ENCODE measurements at regions not wholly inside any gene's neighbourhood (a gene's known extent, or its start where the extent isn't known, plus 50 kb on each side); places are given as distances from the start of the nearest gene placed in this dataset.
"Not testable (repeated sequence)": the region's sequence is repeated elsewhere in the genome, so short reads cannot be mapped to it uniquely, and the experiment has no call there.

DNA sequence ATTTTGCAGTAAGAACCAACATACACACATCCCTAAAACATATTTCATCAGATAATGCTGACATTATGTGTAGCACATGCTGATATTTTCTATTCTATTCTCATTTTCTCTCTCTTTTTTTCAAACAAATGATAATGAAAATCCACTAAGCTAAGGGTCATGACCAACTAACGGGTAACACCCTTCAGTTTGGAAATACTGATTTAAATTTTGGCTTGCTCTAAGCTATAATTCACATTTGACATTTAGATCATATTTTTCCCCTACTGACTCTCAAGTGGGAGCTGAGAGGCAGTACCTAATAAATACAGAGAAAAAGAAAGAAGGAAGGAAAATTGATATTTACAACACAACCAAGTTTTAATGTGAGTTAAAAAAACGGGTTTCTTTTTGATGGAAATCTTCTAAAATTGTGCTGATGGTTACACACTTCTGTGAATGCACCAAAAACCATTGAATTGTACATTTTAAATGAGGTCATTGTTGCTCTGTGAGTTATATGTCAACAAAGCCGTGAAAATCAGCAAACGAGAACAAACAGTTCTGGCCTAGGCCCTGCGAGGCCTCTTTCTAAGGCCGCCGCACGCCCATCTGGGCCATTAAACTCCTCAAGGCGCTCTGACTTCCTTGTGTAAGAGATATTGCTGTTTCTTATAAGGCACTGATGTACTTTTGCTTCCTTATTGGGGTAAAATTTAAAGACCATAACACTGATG, 124.2 kb downstream of the GALR1 start:
- peak; percentile 25 for DNase-seq

DNA sequence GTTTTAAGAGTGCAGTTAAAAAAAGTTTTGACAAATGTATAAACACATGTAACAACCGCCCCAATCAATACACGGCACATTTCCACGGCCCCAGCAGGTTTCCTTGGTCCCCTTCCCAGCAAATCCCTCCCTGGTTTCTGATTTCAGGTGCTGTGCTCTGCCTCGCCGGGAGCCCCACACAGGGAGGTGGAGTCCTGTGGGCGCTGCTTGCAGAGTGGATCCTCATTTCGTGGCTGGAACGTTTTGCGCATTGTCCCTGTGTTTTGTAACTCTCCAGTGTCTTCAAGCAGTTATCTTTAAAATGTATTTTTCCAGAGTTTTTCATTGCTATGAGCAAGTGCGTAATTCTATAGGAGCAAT, 124.8 kb downstream of the GALR1 start:
- no peak for DNase-seq

DNA sequence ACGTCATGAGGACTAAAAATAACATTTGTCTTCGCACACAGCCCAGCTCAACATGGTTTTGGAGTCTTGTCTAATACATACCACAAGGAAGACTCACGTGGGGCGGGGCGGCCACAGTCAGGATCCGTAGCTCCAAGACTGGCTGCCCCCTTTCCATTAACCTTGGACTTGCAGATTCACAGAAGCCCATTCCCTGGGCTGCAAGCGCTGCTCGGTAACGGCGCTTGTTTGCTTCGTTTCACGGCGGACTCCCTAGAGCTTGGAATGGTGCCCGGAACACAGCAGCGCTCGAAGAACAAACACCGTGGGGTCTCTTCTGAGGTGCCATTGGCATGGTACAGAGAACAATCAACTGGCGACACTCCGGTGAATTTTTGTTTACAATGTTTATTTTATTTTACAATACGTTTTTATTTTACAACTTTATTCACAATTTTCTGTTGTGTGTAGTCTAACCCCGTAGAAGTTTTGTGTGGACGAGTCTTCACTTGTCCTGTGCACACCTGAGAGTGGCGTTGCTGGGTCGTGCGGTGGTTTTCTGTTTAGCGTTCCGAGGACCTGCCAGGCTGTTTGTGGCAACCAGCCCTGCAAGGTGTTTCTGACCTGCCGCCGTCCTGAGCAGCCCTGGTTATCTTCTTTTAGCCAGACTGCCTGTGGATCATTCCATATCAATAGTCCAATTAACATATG, 126.5 kb downstream of the GALR1 start:
- DNase-seq = peak; percentile 74

DNA sequence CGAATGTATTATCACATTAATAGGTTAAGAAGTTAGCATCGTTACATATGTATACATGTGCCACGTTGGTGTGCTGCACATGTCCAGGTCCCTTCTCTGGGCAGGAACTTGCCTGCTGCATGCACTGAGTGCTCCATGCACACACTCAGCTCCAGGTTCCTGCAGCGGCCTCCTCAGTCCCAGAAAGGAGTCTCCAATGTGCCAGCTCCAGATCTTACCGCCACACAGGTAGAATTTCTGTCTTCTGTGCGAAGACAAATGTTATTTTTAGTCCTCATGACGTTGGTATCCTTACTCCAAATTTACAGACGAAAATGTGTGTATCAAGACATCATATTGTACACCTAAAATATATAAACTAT, 127.1 kb downstream of the GALR1 start:
- DNase-seq = no peak

DNA sequence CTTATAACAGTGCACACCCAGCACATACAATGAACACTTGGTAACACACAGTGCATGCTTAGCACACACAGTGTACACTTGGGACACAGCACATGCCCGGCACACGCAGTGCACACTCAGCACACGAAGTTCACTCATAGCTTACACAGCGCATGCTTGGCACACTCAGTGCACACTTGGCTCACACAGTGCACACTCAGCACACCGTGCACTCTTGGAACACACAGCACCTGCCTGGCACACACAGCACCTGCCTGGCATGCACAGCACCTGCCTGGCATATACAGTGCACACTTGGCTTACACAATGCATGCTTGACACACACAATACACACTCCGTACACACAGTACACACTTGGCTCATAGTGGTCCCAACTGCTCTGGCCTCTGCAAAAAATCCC, 128.2 kb downstream of the GALR1 start:
- no peak for DNase-seq

DNA sequence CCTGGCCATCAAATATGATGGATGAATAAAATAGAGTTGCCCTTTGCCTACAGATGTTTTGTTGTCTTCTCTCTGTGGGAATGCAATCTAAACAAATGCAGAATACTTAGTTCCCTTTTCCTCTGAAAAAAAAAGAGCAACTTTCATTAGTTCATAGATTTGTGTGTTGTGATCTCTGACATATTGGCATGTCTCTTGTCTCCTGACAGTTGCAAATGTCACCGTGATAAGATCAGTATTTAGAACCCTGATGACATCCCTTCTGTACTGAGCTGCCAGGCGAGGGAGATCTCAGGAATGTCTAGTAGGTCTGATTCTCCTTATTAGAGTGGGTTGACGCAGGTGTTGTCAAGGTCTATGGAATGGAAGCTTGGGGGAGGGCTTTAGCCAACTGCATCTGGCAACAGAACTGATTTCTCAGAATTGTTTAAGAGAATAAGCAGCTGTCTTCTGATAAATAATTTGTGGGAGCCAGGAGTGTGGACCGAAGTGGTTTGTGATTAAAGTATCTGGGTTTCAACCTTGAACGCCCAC, 130.4 kb downstream of the GALR1 start:
- DNase-seq = no peak

DNA sequence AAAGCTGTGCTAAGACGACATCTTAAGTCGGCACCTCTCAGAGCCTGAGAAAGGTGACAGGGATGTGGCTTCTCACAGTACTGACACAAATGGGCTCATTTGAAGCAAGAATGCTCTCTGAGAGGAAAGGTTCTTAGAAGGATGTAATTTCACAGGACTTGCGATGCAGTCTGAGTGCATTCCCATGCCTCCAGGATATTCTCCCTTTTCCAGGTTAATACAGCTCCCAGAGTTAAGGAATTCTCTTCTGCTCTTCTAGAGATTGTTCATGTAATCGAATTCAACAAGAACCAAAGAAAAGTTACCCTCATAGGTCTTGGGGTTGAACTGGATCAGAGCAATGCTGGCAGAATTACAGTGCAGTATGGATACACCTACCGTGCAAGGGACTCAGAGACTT, 131.0 kb downstream of the GALR1 start:
- no peak for DNase-seq

DNA sequence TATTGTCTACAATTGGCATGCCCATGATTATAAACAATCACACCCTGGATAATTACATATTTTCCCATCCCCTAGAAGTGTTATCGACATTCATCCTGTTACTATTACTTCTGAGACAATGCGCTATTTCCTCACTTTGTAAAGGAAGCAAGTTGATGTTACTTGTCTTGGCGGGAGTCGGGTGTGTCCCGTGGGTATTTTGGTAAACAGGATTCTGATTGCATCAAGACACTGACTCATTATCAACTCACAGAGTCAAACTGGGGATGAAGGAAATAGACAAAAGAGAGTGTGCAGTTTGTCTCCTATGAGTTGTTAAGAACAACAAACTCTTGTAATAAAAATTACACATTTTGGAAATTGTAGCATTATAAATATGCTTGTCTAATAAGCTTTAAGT, 142.7 kb downstream of the GALR1 start:
- no peak for DNase-seq

DNA sequence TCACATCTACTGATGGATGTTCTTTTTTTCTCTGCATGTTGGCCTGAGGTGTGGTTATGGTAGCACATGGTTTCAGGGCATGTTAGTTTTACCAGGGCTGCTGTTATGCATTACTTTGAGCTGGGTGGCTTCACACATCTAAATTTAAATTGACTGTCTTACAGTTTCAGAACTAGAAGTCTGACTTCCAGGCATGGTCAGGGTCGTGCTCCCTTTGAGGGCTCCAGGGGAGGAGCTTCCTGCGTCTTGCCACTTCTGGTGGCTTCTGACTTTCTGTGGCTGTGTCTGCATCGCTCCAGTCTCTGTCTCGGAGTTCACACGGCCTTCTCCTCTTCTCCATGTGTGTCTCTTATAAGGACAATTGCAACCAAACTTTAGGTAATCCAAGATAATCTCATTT, 143.9 kb downstream of the GALR1 start:
- DNase-seq = no peak

DNA sequence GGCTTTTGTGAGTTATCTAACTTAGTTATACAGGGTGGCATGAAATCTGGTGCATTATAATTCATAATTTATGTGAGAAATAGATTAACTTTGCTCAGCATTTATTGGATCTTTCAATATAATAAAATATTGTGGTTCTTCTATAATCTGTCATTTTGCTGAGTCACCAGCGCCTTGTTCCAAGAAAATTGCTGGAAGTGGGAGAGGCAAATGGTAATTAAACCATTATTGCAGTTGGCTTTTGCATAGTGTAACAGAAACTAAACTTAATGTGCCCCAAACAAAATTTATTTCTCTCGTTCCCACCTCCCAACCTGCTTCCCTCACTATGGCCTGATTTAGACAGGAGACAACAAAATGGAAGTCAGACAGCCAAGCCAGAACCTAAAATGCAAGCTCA, 146.3 kb downstream of the GALR1 start:
- DNase-seq = no peak

DNA sequence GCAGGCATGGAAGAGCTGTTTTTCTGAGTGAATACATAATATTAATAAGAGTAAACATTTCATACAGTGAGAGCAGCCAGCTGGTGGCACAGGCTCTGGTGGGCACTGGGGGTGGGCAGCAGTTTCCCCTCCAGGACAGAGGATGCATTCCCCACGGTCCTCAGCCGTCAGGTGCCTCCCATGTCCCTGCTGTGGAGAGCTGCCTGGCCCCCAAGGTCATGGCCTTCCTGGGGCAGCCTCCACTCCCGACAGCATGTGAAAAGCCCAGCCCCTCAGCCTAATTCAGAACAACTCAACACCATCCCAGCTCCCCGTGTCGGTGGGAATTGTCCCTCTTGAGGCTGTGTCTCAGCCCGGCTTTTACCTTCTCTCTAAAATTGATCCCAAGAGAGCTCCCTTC, 147.4 kb downstream of the GALR1 start:
- DNase-seq = no peak

DNA sequence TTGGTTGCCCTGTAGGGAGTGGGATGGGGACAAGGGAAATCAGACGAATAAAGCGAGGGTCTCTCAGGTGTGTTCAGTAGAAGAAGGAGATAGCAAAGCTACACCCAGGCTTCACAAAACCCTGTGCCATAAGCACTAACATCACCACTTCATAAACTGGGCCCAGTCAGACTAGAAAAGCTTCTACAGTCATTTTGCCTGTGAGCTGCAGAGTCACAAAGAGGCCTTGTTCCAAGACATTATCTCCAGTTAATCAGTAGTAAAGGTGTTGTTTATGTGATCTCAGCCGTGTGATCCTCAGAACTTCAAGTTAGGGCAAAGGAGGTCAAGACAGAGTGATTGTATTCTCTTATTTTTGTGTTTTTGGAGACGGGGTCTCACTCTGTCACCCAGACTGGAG, 148.0 kb downstream of the GALR1 start:
- DNase-seq = no peak

DNA sequence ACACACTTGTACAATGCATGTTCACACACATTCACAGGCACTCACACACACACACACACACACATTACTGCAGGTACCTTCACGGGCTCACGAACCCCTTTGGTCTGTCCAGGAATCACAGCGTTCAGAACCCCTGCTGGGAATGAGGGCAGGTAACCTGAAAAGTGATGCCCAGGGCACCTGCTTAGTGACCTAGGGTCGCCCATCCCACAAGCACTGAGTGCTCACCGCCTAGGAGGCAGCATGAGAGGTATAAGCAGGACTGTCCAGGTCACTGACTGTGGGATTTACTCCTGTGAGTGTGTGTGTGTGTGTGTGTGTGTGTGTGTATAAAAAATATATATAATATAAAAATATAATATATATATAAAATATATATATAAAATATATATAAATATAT, 150.9 kb downstream of the GALR1 start:
- no peak for DNase-seq

DNA sequence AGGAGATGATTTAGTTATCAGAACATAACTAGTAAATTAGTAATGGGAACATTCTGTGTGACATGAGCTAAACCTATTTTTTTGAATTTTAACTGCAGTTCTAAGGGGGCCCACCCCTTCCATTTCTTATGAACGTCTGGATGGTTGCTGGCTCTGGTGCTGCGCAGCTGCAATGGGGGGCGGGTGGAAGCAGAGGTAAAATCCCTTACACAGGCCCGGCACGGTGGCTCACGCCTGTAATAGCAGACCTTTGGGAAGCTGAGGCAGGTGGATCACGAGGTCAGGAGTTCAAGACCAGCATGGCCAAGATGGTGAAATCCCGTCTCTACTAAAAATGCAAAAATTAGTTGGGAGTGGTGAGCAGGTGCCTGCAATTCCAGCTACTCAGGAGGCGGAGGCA, 151.5 kb downstream of the GALR1 start:
- DNase-seq = no peak

DNA sequence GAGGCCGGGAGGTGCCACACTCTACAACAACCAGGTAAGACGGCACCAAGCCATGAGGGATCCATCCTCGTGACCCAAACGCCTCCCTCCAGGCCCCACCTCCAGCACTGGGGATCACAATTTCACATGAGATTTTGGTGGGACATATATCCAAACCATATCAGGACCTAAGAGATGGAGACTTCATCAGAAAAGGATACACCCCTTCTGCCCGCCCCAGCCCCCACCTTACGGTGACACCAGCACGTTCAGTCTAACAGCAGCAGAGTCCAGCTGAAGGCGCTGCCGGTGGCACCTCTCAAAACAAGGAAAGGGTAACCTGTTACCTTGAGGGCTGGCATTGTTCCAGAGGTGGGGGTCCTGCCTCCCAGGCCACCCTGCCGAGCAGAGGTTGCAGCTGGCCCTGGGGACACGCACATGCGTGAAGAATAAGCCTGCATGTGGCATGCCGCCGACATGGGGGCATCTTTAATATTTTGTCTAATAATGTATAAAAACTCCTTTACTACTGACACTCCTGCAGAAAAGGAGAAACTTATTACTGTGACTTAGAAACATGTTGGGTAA, 154.4 kb downstream of the GALR1 start:
- DNase-seq = no peak

DNA sequence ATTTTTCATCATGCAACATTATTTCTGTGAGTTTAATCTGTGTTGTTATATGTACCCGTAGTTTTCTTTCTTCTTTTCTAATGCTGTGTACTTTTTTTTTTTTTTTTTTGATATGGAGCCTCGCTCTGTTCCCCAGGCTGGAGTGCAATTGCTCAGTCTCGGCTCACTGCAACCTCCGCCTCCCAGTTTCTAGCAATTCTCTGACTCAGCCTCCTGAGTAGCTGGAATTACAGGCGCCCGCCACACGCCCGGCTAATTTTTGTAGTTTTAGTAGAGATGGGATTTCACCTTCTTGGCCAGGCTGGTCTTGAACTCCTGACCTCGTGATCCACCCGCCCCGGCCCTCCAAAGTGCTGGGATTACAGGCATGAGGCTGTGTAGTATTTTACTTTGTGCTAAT, 155.4 kb downstream of the GALR1 start:
- DNase-seq = no peak

DNA sequence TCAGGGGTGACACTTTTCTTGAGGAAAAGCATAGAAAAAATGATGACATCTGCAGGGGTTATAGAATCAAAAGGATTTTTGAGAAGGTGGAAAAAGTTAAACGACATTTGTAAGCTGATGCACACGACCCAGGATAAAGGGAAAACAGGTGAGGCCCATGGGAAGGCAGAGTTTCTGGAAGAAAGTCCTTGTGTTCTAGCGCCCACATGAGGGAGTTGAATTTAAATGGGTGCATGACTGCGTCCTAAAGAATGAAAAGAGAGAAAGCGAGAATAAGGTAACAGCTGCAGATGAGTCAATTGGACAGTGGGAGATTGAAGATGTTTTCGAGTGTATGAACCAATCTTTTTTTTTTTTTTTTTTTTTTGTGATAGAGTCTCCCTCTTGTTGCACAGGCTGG, 158.1 kb downstream of the GALR1 start:
- peak; percentile 9 for DNase-seq

DNA sequence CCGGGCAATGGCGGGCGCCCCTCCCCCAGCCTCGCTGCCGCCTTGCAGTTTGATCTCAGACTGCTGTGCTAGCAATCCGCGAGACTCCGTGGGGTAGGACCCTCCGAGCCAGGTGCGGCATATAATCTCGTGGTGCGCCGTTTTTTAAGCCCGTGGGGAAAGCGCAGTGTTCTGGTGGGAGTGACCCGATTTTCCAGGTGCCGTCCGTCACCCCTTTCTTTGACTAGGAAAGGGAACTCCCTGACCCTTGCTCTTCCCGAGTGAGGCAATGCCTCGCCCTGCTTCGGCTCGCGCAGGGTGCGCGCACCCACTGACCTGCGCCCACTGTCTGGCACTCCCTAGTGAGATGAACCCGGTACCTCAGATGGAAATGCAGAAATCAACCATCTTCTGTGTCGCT, 171.9 kb downstream of the GALR1 start:
- DNase-seq = not testable (repeated sequence)

DNA sequence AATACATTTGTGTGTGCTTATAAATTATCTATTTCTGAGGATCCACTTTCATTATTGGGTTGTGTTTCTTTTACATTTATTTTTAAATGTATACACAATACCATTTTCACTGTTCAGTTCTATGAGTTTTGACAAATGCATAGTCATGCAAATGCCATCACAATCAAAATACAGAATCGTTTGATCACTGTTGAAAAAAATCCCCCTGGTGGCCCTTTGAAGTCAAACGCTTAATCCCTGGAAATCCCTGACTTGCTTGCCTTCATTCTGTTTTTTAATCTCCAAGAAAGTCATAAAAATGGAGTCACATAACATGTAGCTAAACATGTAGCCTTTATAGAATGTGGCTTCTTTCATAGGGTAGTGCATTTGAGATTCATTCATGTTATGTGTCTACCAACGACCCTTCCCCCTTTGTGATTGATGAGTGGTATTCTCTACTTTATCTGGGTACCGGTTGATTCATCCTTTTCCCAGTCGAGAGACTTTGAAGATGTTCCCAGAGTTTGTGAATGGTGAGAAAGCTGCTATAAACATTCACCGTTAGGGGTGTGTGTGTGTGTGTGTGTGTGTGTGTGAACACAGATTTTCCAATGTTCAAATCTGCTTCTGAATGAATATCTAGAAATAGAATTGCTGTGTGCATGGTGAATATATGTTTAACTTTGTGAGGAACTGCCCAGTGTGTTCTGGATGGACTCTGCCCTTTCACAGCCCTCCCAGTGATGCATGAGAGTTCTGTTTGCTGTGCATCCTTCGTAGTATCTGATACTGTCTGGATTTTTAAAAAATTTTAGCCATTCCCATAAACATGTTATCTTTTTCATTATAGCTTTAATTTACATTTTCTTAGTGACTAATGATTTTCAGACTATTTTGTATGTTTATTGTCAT, 173.6 kb downstream of the GALR1 start:
- no peak for DNase-seq

DNA sequence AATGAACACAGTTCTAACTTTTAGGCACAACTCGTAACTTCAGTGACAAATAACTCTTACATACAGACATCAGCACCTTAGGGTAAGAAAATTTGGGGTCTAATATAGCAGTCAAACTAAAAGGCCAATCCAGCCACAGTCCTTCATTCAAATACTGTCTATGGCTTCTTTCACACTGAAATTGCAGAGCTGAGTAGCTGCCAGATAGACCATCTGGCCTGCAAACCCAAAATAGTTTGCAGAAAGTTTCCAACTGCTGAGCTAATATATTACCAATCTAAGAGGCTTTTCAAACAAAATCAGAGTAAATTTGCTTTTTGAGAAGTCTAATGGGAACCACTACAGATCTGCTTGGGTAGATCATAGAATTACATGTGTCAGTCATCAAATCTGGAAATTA, 183.4 kb downstream of the GALR1 start:
- no peak for DNase-seq

DNA sequence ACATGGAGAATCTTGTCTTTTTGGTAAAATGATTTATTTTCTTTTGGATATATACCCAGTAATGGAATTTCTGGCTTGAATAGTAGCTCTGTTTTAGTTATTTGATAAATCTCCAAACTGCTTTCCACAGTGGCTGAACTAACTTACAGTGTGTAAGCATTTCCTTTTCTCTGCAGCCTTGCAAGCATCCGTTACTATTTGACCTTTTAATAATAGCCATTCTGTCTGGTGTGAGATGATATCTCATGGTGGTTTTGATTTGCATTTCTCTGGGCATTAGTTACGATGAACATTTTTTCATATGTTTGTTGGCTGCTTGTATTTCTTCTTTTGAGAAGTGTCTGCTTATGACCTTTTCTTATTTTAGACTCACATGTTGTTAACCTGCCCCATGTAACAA, 190.2 kb downstream of the GALR1 start:
- DNase-seq = no peak

DNA sequence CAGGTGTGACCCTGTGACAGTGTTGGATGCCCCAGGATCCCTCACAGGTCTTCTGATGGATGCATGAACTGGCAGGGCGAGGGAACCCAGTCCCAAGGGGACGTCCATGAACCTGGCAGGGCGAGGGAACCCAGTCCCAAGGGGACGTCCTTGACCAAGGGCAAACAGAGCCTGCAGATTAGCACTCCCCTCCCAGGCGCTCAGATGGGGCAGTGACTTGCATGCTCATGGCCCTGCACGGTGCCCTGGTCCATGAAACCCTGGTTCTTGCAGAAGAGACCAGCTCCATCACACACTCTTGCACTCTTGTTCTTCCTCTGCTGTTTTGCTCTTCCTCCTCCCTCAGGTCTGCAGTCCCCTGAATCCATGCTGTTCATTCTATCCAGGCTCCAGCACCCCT, 192.7 kb downstream of the GALR1 start:
- no peak for DNase-seq

DNA sequence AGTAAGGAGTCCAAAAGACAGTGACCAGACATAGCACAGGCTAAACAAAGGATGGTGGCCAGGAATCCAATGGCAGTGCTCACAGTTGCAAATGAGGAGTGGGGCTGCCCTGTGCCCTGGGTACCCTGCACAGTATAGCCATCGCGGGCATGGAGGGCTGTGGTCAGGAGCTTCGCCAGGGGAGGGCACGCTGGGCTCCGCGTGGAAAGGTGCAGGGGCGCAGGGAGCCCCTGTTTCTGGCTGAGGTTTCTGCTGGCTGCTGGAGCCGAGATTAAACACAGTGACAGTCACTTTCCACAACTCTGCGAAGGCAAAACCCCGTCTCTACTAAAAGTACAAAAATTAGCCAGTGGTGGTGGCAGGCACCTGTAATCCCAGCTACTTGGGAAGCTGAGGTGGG, 194.7 kb downstream of the GALR1 start:
- no peak for DNase-seq

DNA sequence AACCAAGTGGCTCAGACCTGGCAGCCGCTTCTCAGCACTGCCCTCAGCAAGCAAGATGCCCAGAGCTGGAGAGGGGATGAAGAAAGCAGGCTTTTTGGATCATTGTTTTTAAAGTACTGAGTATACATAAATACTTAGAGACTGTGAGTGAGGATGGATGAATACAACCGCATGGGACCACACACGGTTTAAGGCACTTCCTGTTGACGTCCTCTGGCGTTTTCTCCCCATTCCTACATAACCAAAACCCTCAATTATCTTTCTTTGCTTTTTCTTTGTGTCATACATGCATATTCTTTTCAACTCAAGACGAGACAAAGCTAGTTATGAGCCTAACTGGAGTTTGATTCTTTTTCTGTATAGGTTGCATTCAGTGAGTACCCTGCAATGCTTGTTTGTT, 198.4 kb downstream of the GALR1 start:
- DNase-seq = no peak

All from SHP77 treated with DMSO at 0.1 percent for 48 hours (cell line).